SU-DHL-6 (cell line): ENCODE measurements at regions not wholly inside any gene's neighbourhood (a gene's known extent, or its start where the extent isn't known, plus 50 kb on each side); places are given as distances from the start of the nearest gene placed in this dataset.

Experiments
- CTCF ChIP-seq: fragments of 200-600 bp; sonication (generic); IDR thresholded peaks from one replicate; pipeline ENCODE4 v1.5.1; 2017; ENCODE audit warnings: antibody characterized with exemption, mild to moderate bottlenecking, low read length, moderate library complexity; ENCODE audit not compliant: insufficient read depth, poor library complexity, severe bottlenecking
- EZH2phosphoT487 ChIP-seq: fragments of 200-600 bp; sonication (generic), shearing (Covaris generic); conservative IDR thresholded peaks from 2 replicates; pipeline ENCODE4 v1.6.1; 2018; ENCODE audit warnings: mild to moderate bottlenecking, antibody characterized with exemption, low read length, moderate library complexity, mixed read lengths

- TF ChIP-seq CTCF (no peak), EZH2phosphoT487 (no peak)
These were observed 678.0 kb upstream of the ZEB2 start for GRCh38 chr2:145197944-145198343.
